ENCODE measurements at regions not wholly inside any gene's neighbourhood (a gene's known extent, or its start where the extent isn't known, plus 50 kb on each side); places are given as distances from the start of the nearest gene placed in this dataset.

DNA sequence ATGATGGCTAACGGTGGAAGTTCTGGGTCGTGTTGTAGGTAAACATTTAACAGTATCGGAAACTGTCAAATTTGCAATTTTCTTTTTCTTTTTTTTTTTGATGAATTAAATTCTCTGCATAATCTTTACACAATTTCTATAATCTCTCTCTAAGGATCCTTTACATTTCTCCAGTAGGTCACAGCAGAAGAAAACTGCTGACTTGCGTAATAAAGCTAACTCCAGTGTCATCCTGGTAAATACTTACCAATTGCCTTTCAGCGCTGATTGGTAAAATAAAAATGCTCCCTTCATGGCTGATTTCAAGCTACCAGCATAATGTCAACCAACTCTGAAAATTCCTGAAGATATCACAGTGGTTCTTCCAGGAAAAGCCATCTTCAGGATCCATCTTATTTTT is 510.5 kb upstream of the ATXN8OS start:
- no peak overlapping the region for H3K27ac ChIP-seq
- TF ChIP-seq, protein P1, sequence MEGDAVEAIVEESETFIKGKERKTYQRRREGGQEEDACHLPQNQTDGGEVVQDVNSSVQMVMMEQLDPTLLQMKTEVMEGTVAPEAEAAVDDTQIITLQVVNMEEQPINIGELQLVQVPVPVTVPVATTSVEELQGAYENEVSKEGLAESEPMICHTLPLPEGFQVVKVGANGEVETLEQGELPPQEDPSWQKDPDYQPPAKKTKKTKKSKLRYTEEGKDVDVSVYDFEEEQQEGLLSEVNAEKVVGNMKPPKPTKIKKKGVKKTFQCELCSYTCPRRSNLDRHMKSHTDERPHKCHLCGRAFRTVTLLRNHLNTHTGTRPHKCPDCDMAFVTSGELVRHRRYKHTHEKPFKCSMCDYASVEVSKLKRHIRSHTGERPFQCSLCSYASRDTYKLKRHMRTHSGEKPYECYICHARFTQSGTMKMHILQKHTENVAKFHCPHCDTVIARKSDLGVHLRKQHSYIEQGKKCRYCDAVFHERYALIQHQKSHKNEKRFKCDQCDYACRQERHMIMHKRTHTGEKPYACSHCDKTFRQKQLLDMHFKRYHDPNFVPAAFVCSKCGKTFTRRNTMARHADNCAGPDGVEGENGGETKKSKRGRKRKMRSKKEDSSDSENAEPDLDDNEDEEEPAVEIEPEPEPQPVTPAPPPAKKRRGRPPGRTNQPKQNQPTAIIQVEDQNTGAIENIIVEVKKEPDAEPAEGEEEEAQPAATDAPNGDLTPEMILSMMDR (IDR thresholded peaks at IDR 0.05): no peak

DNA sequence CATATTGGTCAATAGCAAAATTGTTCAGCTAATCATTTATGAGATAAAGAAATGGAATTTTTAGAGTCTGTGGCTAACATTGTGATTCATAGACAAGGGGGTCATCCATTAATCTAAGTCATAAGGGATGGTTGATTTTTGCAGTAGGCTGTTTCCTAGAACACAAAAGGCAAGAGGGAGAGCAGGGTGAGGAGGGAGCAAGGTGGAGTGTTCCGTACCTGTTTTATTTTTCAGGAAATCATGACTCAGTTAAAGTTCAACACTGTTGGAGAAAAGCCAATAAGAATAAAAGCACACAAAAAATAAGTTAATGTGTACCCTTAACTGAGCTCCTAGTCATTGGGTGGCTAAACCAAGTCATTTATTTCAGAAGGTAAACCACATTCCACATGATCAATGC is 512.4 kb upstream of the ATXN8OS start:
- ATAC-seq (ENCODE audit: insufficient number of reproducible peaks, low FRiP score, low read depth) (no peak), DNase-seq (ENCODE audit: low spot score) (no peak)
- no peaks in the 10 kb centered on the region for H3K27me3 ChIP-seq (replicated peaks; ENCODE audit: insufficient read depth)
- no peaks in the 10 kb centered on the region for H3K4me1 ChIP-seq (ENCODE audit: control insufficient read depth in 1 of 2, low read depth in 2 of 2)
- H3K27ac ChIP-seq: no peak overlapping the region
- TF ChIP-seq, protein P1 (IDR thresholded peaks at IDR 0.05): no peak
- H3K36me3 ChIP-seq: no peaks in the 10 kb centered on the region
- H3K9me3 ChIP-seq: no peaks in the 10 kb centered on the region
- no peak overlapping the region for H3K4me3 ChIP-seq

More for the DNA sequence above, 510.5 kb upstream of the ATXN8OS start:
- no peaks in the 10 kb centered on the region for H3K36me3 ChIP-seq
- no peaks in the 10 kb centered on the region for H3K27me3 ChIP-seq (replicated peaks; ENCODE audit: insufficient read depth)
- no peak for ATAC-seq (ENCODE audit: insufficient number of reproducible peaks, low FRiP score, low read depth)
- H3K9me3 ChIP-seq: no peaks in the 10 kb centered on the region
- H3K4me1 ChIP-seq (ENCODE audit: control insufficient read depth in 1 of 2, low read depth in 2 of 2): no peaks in the 10 kb centered on the region
- H3K4me3 ChIP-seq: no peak overlapping the region
- DNase-seq (ENCODE audit: low spot score): no peak

GRCh38 chr13:69591437-69591836 is 516.2 kb upstream of the ATXN8OS start:
- Histone ChIP-seq H3K4me3 (no peak overlapping the region), H3K36me3 (no peaks in the 10 kb centered on the region), H3K27ac (no peak overlapping the region), H3K4me1 (ENCODE audit: control insufficient read depth in 1 of 2, low read depth in 2 of 2) (no peaks in the 10 kb centered on the region), H3K9me3 (no peaks in the 10 kb centered on the region), H3K27me3 (replicated peaks; ENCODE audit: insufficient read depth) (no peaks in the 10 kb centered on the region)
- TF ChIP-seq, protein P1 (IDR thresholded peaks at IDR 0.05): no peak
- ATAC-seq (ENCODE audit: insufficient number of reproducible peaks, low FRiP score, low read depth): no peak
- no peak for DNase-seq (ENCODE audit: low spot score)

DNA sequence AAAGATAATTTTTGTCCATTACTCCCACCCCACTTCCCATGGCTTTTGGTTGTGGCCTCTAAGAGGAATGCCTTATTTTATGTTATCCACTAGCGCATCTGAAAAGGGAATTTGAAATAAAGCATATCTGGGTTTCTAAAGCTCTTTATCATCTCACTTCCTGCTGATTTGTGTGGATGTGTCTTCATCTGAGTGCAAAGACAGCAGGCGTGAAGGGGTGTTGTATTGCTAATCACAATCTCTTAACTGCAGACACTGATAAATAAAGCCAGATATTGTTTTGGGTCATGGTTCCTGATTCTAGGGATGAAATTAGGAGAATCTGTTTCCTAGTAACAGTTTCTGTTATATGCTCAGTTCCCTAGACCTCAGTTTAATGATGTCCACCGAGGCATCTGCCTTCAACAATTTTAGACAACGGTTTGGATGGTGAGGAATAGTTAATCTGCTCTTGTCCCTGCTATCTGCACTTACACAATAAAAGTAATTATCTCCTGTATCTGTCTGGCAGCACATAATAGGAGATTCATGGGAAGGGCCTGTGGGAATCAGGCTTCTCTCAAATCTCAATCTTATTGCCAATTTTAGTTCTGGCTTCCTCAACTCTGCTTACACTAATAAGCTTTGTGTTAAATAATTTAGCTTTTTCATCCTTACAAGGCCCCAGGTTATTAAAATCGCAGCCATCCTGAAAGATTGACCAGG is 517.9 kb upstream of the ATXN8OS start:
- H3K4me1 ChIP-seq (ENCODE audit: control insufficient read depth in 1 of 2, low read depth in 2 of 2): no peaks in the 10 kb centered on the region
- no peak overlapping the region for H3K4me3 ChIP-seq
- ATAC-seq (ENCODE audit: insufficient number of reproducible peaks, low FRiP score, low read depth) (no peak), DNase-seq (ENCODE audit: low spot score) (no peak)
- no peaks in the 10 kb centered on the region for H3K9me3 ChIP-seq
- TF ChIP-seq, protein P1 (IDR thresholded peaks at IDR 0.05): no peak
- H3K27me3 ChIP-seq (replicated peaks; ENCODE audit: insufficient read depth): no peaks in the 10 kb centered on the region
- H3K36me3 ChIP-seq: no peaks in the 10 kb centered on the region
- H3K27ac ChIP-seq: no peak overlapping the region

DNA sequence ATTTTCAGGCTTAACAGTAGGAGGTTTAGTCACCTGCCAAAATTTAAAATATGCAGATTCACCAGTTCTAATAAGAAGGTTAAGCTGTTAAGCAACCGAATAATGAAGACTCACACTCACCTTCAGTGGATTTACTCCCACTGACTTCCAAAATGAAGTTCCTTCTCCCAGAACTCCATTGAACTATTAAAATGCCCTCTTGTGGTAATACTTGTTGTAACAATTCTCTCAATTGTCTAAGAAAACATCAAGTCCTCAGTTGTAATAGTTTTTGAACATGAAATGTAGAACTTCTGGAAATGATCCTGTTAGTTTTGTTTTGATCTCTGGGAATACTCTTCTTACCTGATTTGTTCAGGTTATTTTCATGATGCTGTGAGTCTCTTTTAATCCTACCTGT is 522.0 kb upstream of the ATXN8OS start:
- no peak for ATAC-seq (ENCODE audit: insufficient number of reproducible peaks, low FRiP score, low read depth)
- no peak overlapping the region for H3K27ac ChIP-seq

More for the DNA sequence above, 522.0 kb upstream of the ATXN8OS start:
- no peaks in the 10 kb centered on the region for H3K9me3 ChIP-seq
- no peak for DNase-seq (ENCODE audit: low spot score)
- H3K36me3 ChIP-seq: no peaks in the 10 kb centered on the region
- H3K4me1 ChIP-seq (ENCODE audit: control insufficient read depth in 1 of 2, low read depth in 2 of 2): no peaks in the 10 kb centered on the region
- H3K4me3 ChIP-seq: no peak overlapping the region
- no peaks in the 10 kb centered on the region for H3K27me3 ChIP-seq (replicated peaks; ENCODE audit: insufficient read depth)
- TF ChIP-seq, protein P1 (IDR thresholded peaks at IDR 0.05): no peak
